Right lobe of liver (tissue), 6 donors: ENCODE measurements at regions not wholly inside any gene's neighbourhood (a gene's known extent, or its start where the extent isn't known, plus 50 kb on each side); places are given as distances from the start of the nearest gene placed in this dataset.

Experiments used
- ATAC-seq, 4 donors: fragments of 200-7000 bp; cut with Tn5 transposase; one replicate each; pipeline ENCODE4 v1.9.1; 2020; ENCODE audit warnings: mild to moderate bottlenecking in 4 of 4, moderate library complexity in 4 of 4
- DNase-seq, 3 donors: peaks; one replicate each; pipeline ENCODE4 v3.0.0-alpha.2; 2020
- H3K27ac ChIP-seq, 3 donors: fragments of 200-600 bp; one replicate each; pipeline ENCODE4 v1.8.0; 2022
- H3K27me3 ChIP-seq, 2 donors: fragments of 200-600 bp; one replicate each; pipeline ENCODE4 v1.8.0; 2022
- H3K36me3 ChIP-seq, 4 donors: fragments of 200-600 bp; sonication (generic) in 1 of 4; one replicate each; pipeline versions ENCODE4 v1.5.1 to v1.8.0; 2017 to 2022; ENCODE audit warnings: control low read depth in 1 of 4
- H3K4me1 ChIP-seq, 4 donors: fragments of 200-600 bp; sonication (generic) in 1 of 4; one replicate each; pipeline versions ENCODE4 v1.5.1 to v1.8.0; 2017 to 2022; ENCODE audit warnings: control low read depth in 1 of 4
- H3K4me3 ChIP-seq, 3 donors: fragments of 200-600 bp; one replicate each; pipeline ENCODE4 v1.8.0; 2022
- H3K9me3 ChIP-seq, 4 donors: fragments of 200-600 bp; sonication (generic) in 1 of 4; one replicate each; pipeline versions ENCODE4 v1.5.1 to v1.8.0; 2017 to 2022; ENCODE audit warnings: control low read depth in 1 of 4
- POLR2A ChIP-seq: fragments of 450-650 bp; IDR thresholded peaks from one replicate; pipeline ENCODE4 v1.6.1; 2017; ENCODE audit warnings: antibody characterized with exemption, mild to moderate bottlenecking
- WGBS: methylation state at CpG from one replicate; pipeline ENCODE4 v1.1.6; 2018; ENCODE audit warnings: low coverage, low lambda C conversion rate; ENCODE audit not compliant: insufficient coverage; ENCODE audit errors: missing lambda C conversion rate; 5-methylcytosine and 5-hydroxymethylcytosine counted together
- intact Hi-C, 2 donors: fragments of 100-400 bp; cut with DNase I; formaldehyde crosslinking; loops; one replicate each; pipeline versions ENCODE4 v1.11.2 to v1.14.1; 2022
- TF ChIP-seq, protein P1 (sequence below), 4 donors: fragments of 200-600 bp in 3 of 4; fragments of 450-650 bp in 1 of 4; IDR thresholded peaks; one replicate each; pipeline versions ENCODE4 v1.5.1 to v1.8.0; 2016 to 2022; ENCODE audit warnings: antibody characterized with exemption in 4 of 4, mild to moderate bottlenecking in 2 of 4
- donor health status: DM: no; HTN: yes; CAD: no.
- donor health status: DM: no; HTN: no; CAD: no.
- donor health status: DM: no; HTN: no; CAD: no.
- donor health status: DM: no; HTN: yes; CAD: no.
- donor health status: DM: no; HTN: yes; CAD: no.

DNA sequence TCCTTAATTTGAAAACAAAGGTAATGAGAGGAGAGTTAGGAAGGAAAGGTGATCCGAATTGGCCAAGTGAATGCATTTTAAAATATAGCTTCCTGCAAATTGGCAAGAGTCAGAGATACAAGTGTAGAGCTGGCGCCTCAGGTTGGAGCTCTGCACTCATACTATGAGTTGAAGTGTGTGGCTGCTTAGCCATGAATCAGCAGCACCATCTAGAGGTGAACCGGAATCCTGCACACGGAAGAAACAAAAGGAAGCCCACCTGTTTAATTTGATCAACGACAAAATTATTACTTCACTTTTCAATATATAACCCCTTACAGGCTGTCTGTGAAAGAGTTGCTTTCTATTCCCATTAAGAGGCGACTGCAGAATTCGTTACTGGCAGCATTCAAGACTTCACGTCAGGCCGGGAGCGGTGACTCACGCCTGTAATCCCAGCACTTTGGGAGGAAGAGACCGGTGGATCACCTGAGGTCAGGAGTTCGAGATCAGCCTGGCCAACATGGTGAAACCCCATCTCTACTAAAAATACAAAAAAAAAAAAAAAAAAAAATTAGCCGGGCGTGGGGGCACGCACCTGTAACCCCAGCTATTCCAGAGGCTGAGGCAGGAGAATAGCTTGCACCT, 1253.7 kb upstream of the CDH8 start:
- no peaks in the 10 kb centered on the region for H3K9me3 ChIP-seq
- intact Hi-C loops: no loop called here

DNA sequence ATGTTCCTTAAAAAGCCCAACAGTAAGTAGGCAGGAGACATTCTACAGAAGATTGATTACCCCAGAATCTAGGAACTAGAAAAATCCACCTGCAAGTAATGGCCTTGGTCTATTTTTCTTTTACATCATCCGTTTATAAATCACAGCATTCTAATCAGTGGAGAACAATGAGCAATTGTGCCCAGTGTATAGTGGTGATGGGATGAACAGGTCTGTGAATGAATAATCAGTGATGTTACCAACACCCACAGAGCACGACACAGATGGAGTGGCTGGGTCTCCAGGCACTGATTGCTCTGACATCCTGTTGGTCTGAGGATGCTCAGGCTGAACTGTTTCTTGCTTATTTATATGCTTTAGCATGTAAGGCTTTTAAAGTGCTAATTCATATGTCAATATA, 1251.2 kb upstream of the CDH8 start:
- no peak for ATAC-seq
- Histone ChIP-seq H3K27ac (no peak overlapping the region), H3K27me3 (no peaks in the 10 kb centered on the region), H3K36me3 (no peaks in the 10 kb centered on the region), H3K4me1 (no peaks in the 10 kb centered on the region), H3K4me3 (no peak overlapping the region), H3K9me3 (no peaks in the 10 kb centered on the region)
- TF ChIP-seq POLR2A: no peak
- TF ChIP-seq, protein P1, sequence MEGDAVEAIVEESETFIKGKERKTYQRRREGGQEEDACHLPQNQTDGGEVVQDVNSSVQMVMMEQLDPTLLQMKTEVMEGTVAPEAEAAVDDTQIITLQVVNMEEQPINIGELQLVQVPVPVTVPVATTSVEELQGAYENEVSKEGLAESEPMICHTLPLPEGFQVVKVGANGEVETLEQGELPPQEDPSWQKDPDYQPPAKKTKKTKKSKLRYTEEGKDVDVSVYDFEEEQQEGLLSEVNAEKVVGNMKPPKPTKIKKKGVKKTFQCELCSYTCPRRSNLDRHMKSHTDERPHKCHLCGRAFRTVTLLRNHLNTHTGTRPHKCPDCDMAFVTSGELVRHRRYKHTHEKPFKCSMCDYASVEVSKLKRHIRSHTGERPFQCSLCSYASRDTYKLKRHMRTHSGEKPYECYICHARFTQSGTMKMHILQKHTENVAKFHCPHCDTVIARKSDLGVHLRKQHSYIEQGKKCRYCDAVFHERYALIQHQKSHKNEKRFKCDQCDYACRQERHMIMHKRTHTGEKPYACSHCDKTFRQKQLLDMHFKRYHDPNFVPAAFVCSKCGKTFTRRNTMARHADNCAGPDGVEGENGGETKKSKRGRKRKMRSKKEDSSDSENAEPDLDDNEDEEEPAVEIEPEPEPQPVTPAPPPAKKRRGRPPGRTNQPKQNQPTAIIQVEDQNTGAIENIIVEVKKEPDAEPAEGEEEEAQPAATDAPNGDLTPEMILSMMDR (IDR thresholded peaks at IDR 0.05): no peak
- DNase-seq: no peak
- WGBS: 45% methylated on average over 2 of the region's 2 CpGs
- intact Hi-C loops: no loop called here

More for the DNA sequence above, 1253.7 kb upstream of the CDH8 start:
- Histone ChIP-seq H3K4me1 (no peaks in the 10 kb centered on the region), H3K4me3 (no peak overlapping the region), H3K27ac (no peak overlapping the region), H3K36me3 (no peaks in the 10 kb centered on the region), H3K27me3 (no peaks in the 10 kb centered on the region)
- DNase-seq: no peak
- WGBS: 42% methylated on average over 16 of the region's 16 CpGs
- TF ChIP-seq, protein P1 (IDR thresholded peaks at IDR 0.05): peak; percentile 59 to 82 (median 72)
- TF ChIP-seq POLR2A: no peak
- ATAC-seq: peak; percentile 75 to 96 (median 76)

DNA sequence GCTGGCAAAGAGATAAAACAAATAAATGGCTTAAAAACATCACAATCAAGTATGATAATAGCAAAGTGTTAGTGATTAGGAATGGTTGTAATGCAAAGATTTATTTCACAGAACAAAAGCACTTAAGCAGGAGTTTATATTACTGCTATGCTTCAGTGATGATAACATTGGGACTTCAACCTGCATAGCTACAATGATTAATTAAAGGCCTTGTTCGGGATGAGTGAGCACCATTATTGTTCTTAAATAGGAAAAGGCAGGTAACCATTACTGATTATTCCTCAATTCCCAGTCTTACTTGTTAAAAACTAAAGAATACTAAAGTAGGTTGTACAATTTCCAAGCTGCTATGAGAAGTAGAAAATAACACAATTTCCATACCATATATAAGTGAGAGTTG, 1247.5 kb upstream of the CDH8 start:
- TF ChIP-seq, protein P1 (IDR thresholded peaks at IDR 0.05): no peak
- TF ChIP-seq POLR2A: no peak
- DNase-seq: no peak
- Histone ChIP-seq H3K27ac (no peak overlapping the region), H3K27me3 (no peaks in the 10 kb centered on the region), H3K4me3 (no peak overlapping the region), H3K9me3 (no peaks in the 10 kb centered on the region), H3K36me3 (no peaks in the 10 kb centered on the region), H3K4me1 (no peaks in the 10 kb centered on the region)
- WGBS: 58% methylated on average over 1 of the region's 1 CpG
- intact Hi-C loops: no loop called here
- no peak for ATAC-seq

DNA sequence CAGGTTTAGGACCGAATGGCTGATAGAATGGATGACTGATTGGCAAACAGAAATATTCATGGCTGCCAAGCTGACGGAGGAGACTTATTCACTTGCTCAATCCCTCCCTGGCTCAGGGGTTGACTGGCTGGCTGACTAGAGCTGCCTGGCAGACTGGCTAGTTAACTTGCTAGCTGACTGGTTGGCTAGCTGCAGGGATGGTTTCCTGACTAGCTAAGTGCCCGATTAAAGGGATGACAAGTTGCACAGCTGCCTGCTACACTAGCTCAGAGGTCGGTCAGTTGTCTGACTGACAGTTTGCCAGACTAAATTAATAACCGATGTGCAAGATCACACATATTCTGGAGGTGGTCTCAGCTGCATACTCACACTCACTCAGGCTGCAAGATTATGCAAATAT, 1208.4 kb upstream of the CDH8 start:
- Histone ChIP-seq H3K4me1 (no peaks in the 10 kb centered on the region), H3K9me3 (no peaks in the 10 kb centered on the region), H3K27me3 (no peaks in the 10 kb centered on the region), H3K4me3 (no peak overlapping the region), H3K36me3 (no peaks in the 10 kb centered on the region), H3K27ac (no peak overlapping the region)
- ATAC-seq (no peak), DNase-seq (no peak)
- intact Hi-C loops: no loop called here
- TF ChIP-seq, protein P1 (IDR thresholded peaks at IDR 0.05): no peak
- TF ChIP-seq POLR2A: no peak
- WGBS: 46% methylated on average over 2 of the region's 5 CpGs
